ENCODE measurements at regions not wholly inside any gene's neighbourhood (a gene's known extent, or its start where the extent isn't known, plus 50 kb on each side); places are given as distances from the start of the nearest gene placed in this dataset.

DNA sequence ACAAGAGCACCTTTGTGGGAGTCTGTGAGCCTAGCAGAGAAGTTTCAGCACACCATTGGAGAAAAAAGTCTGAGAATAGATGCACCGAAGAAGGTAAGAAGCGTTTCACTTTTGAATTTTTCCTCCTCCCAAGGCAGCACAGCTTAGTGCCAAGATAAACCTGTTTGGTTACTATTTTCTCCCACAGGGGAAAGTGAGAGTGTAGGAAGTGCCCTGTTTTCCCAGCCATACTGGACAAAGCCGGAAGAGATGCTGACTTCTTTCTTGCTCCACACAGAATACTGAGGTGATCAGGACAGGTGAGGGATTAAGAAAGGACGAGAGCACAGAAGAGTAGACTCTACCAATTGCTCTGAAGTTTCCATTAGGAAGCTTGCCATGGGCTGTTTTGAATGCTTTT is 1011.0 kb upstream of the MIR17HG start:
- ChIA-PET POLR2A (ENCODE audit: unreplicated experiment) (no interaction called here), CTCF (no interaction called here)
- dilution Hi-C loops (cut with HindIII; ENCODE audit: low sequenced_read_pairs, unreplicated experiment) (no loop called here), intact Hi-C loops (cut with micrococcal nuclease) (no loop called here), in situ Hi-C loops (cut with MboI; ENCODE audit: low sequenced_read_pairs) (no loop called here)
- Histone ChIP-seq H3K4me3 (ENCODE audit: insufficient read depth, low read depth, low read length) (no peak overlapping the region), H4K8ac (ENCODE audit: low read depth in 2 of 2, low read length in 2 of 2) (no peak overlapping the region), H3K27me3 (ENCODE audit: control insufficient read depth, insufficient read depth, low read length) (no peaks in the 10 kb centered on the region), H3K9me3 (ENCODE audit: control insufficient read depth, insufficient read depth, low read length) (no peaks in the 10 kb centered on the region; the same call in 1 of the 2 replicates), H4K5ac (ENCODE audit: low read depth, low read length) (no peak overlapping the region), H4K20me1 (ENCODE audit: insufficient read depth, low read length) (no peaks in the 10 kb centered on the region), H3K79me1 (ENCODE audit: low read depth in 1 of 2, low read length in 2 of 2) (no peaks in the 10 kb centered on the region), H2AFZ (replicated peaks; ENCODE audit: low read length, poor library complexity) (no peak overlapping the region), H3K4me1 (ENCODE audit: control insufficient read depth, insufficient read depth, low read length) (no peaks in the 10 kb centered on the region), H3K14ac (replicated peaks; ENCODE audit: low read depth, low read length) (no peak overlapping the region), H3K18ac (ENCODE audit: low read depth, low read length) (no peak overlapping the region), H2BK120ac (ENCODE audit: low read depth, low read length) (no peak overlapping the region), H3K23ac (ENCODE audit: low read depth, low read length) (no peak overlapping the region), H3K9me1 (ENCODE audit: insufficient read depth, low read length) (no peaks in the 10 kb centered on the region), H4K91ac (ENCODE audit: insufficient read depth, low read depth, low read length) (no peak overlapping the region), H3K36me3 (ENCODE audit: control insufficient read depth, insufficient read depth, low read length) (no peaks in the 10 kb centered on the region), H3K4ac (ENCODE audit: low read depth, low read length) (no peak overlapping the region), H2AK5ac (ENCODE audit: low read depth, low read length) (no peak overlapping the region), H3K4me2 (ENCODE audit: low read depth, low read length) (no peak overlapping the region), H3K9ac (ENCODE audit: low read depth, low read length) (no peak overlapping the region), H2AK9ac (replicated peaks; ENCODE audit: low read depth, low read length, poor library complexity) (no peak overlapping the region), H2BK15ac (ENCODE audit: low read depth, low read length) (no peak overlapping the region), H3K27ac (ENCODE audit: insufficient read depth, low read length) (no peak overlapping the region), H3K56ac (ENCODE audit: extremely low read depth, insufficient read depth, low read length) (no peak overlapping the region), H2BK5ac (ENCODE audit: low read depth, low read length, poor library complexity, severe bottlenecking) (no peak overlapping the region), H2BK20ac (ENCODE audit: low read depth, low read length) (no peak overlapping the region)
- TF ChIP-seq RAD21 (IDR thresholded peaks at IDR 0.05; ENCODE audit: low read length) (no peak), CEBPB (IDR thresholded peaks at IDR 0.05; ENCODE audit: low read depth, low read length) (no peak), SMC3 (IDR thresholded peaks at IDR 0.05; ENCODE audit: low read depth, low read length) (no peak), RCOR1 (IDR thresholded peaks at IDR 0.05; ENCODE audit: insufficient replicate concordance, low read length) (no peak)
- TF ChIP-seq, protein P1, sequence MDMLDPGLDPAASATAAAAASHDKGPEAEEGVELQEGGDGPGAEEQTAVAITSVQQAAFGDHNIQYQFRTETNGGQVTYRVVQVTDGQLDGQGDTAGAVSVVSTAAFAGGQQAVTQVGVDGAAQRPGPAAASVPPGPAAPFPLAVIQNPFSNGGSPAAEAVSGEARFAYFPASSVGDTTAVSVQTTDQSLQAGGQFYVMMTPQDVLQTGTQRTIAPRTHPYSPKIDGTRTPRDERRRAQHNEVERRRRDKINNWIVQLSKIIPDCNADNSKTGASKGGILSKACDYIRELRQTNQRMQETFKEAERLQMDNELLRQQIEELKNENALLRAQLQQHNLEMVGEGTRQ (IDR thresholded peaks at IDR 0.05; ENCODE audit: low read depth, low read length), result no peak
- TF ChIP-seq, protein P2, sequence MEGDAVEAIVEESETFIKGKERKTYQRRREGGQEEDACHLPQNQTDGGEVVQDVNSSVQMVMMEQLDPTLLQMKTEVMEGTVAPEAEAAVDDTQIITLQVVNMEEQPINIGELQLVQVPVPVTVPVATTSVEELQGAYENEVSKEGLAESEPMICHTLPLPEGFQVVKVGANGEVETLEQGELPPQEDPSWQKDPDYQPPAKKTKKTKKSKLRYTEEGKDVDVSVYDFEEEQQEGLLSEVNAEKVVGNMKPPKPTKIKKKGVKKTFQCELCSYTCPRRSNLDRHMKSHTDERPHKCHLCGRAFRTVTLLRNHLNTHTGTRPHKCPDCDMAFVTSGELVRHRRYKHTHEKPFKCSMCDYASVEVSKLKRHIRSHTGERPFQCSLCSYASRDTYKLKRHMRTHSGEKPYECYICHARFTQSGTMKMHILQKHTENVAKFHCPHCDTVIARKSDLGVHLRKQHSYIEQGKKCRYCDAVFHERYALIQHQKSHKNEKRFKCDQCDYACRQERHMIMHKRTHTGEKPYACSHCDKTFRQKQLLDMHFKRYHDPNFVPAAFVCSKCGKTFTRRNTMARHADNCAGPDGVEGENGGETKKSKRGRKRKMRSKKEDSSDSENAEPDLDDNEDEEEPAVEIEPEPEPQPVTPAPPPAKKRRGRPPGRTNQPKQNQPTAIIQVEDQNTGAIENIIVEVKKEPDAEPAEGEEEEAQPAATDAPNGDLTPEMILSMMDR (conservative IDR thresholded peaks at IDR 0.05; ENCODE audit: low read depth, low read length), result no peak
- TF ChIP-seq, protein P3, sequence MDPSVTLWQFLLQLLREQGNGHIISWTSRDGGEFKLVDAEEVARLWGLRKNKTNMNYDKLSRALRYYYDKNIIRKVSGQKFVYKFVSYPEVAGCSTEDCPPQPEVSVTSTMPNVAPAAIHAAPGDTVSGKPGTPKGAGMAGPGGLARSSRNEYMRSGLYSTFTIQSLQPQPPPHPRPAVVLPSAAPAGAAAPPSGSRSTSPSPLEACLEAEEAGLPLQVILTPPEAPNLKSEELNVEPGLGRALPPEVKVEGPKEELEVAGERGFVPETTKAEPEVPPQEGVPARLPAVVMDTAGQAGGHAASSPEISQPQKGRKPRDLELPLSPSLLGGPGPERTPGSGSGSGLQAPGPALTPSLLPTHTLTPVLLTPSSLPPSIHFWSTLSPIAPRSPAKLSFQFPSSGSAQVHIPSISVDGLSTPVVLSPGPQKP (IDR thresholded peaks at IDR 0.05; ENCODE audit: borderline replicate concordance, low read depth, low read length), result no peak
- no TSS peak for BruUV-seq (replicated peaks)
- DNase-seq (no peak), ATAC-seq (ENCODE audit: low read depth) (no peak)
- no CpG with 5 or more reads among the region's 4 CpGs for WGBS, 2 experiments (ENCODE audit: extremely low coverage in 2 of 2, insufficient read length in 1 of 2)

All from IMR-90 (cell line).